HG03135 (cell line): ENCODE measurements at regions not wholly inside any gene's neighbourhood (a gene's known extent, or its start where the extent isn't known, plus 50 kb on each side); places are given as distances from the start of the nearest gene placed in this dataset.
A peak's percentile ranks its signal among the peaks of the same experiment; 100 is the strongest.

ENCODE experiments used
- ATAC-seq: cut with Tn5 transposase; IDR thresholded peaks from one replicate; pipeline ENCODE4 v1.9.1; 2021; ENCODE audit warnings: mild to moderate bottlenecking, moderate library complexity; ENCODE audit not compliant: unreplicated experiment

- ATAC-seq = no peak
Measured at GRCh38 chr12:76220980-76221379, 127.2 kb downstream of the BBS10 start.

- ATAC-seq = no peak
Measured at GRCh38 chr12:76219806-76220205, 128.4 kb downstream of the BBS10 start.

DNA sequence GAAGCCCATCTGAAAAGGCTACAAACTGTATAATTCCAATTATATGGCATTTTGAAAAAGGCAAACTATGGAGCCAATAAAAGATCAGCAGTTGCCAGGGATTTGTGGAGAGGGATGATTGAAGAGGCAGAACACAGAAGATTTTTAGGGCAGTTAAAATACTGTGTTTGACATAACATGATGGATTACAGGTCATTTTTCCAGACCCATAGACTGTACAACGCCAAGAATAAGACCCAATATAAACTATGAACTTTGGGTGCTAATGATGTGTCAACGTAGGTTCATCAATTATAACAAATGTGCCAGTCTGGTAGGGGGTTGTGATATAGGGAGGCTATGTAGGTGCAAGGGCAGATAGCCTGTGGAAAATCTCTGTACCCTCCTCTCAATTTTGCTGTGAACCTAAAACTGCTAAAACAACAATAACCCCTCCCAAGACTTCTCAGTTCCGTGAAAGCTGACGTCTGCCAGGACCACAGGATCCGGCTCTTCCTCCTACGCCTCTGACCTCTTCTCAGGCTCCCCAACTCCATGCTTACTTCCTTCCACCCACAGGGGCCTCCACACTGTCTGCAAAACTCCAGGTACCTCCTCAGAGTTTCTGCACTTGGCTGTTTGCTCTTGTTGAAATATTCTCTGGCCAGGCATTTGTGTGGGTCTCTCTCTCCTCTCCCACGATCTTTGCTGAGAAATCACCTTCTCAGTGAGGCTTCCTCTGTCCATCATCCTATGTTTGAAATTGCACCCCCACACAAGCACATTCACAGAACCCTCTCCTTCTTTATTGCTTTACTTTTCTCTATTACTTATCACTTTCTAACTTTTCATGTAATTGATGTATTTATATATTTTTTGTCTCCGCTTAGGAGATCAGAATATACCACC lies 131.4 kb downstream of the BBS10 start:
- ATAC-seq = no peak

GRCh38 chr12:76208129-76208528 lies 123.6 kb upstream of the NAP1L1 start:
- no peak for ATAC-seq

DNA sequence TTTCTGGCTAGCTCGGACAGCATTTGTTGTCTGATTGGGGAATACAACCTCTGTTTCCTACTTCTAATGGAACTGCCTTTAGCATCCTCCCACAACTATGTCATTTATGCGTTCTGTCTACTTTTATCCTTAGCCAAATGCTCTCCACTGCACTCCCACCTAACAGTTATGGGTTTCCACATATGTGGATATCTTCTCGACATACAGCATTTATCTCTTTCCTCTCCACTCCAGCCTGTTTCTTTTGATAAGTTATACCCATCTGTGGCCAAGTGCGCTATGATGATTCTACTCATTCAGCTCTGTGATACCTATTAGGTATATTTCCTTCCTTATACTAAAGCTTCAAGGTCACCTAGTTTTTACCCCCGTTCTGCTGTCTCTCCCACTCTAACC lies 122.2 kb upstream of the NAP1L1 start:
- ATAC-seq = no peak

DNA sequence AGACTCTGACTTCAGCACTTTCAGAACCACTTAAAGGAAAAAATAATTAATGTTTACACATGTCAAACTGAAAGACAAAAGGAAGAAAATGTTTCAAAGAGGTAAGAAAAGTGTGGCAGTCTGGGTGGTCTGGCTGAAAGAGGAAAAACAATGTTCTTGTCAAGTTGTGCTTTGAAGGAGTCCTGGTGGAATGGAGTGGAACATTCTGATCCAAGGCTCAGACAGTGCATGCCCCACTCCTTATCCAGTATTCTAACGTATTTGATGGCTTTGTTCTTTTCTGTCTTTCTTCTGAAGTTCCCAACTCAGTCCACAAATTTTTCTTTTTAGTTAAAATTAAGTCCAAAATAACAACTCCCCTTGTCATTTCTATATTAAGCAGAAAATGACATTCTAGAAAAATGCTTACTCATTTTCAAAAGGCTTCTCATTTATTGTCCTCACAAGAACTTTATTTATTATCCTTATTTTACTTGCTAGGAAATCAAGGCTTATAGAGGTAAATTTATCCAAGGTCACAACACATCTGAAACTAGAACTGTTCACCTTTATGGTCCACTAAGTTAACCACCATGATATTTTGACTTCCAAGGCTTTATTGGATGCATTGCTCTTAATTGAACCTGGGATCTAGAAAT lies 121.7 kb upstream of the NAP1L1 start:
- ATAC-seq = no peak

GRCh38 chr12:76202621-76203020 lies 118.1 kb upstream of the NAP1L1 start:
- ATAC-seq = no peak

- no peak for ATAC-seq
Measured at GRCh38 chr12:76201758-76202157, 117.3 kb upstream of the NAP1L1 start.

GRCh38 chr12:76201316-76201715 lies 116.8 kb upstream of the NAP1L1 start:
- no peak for ATAC-seq

DNA sequence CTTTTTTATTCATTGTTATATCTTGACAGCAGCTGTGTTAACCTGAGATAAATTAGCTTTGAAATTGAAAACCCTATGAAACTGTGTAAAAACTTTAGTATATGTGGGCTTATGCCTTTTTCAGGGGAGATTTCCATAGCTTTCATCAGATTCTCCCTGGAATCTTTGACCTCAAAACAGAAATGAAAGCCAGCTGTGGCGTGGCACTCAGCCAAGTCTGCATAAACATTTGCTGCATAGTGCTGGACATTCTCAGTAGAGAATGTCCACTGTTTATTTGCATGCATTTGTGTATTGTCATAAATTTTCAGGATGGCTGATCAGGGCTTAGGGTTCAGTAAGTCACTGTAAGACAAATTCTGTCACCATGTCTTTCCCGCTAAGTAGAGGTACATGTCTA lies 115.3 kb upstream of the NAP1L1 start:
- ATAC-seq = no peak

DNA sequence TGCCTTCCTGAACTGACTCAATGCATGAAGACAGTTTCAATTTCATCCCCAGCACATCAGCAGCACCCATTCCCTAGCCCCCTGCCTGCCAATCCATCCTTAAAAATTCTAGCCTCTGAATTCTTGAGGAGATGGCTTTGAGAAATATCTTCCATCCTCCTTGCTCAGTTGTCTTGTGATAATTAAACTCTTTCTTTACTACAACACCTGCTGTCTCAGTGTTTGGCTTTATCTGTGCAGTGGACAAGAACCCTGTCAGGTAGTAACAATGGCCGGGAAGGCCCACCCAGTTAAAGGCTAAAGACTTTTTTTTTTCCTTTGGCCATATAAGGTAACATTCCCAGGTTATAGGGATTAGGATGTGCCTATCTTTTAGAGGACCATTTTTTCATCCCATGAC lies 114.4 kb upstream of the NAP1L1 start:
- no peak for ATAC-seq

DNA sequence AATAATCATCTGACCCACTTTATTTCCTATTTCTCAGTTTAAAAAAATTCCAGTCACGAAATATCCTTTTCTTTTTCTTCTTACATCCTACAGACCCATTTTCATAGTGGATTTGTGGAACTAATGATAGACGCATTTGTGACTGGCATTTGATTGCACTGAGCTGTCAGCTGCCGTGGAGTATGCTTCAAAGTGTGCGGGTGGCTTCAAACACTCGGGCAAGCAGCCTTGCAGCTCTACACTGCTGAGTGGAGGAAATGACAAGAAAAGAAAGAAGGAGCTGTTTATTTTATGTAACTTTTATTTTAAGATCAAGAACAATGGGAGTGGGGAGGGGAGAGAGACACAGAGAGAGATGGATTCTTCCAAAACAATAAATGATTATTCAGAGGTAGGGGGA lies 112.8 kb upstream of the NAP1L1 start:
- ATAC-seq = no peak

DNA sequence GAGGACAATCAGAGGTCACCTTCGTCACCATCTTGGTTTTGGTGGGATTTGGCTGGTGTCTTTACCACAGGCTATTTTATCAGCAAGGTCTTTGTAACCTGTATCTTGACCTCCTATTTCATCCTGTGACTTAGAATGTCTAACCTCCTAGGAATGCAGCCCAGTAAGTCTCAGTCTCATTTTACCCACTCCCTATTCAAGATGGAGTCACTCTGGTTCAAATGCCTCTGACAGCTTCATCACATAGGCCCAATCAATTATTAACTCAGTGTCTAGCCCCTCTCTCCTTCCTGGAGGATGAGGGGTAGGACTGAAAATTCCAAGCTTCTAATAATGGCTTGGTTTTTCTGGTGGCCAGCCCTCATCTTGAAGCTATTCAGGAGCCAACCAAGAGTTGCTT lies 111.4 kb upstream of the NAP1L1 start:
- ATAC-seq = no peak

- no peak for ATAC-seq
Measured at GRCh38 chr12:76194724-76195123, 110.2 kb upstream of the NAP1L1 start.

DNA sequence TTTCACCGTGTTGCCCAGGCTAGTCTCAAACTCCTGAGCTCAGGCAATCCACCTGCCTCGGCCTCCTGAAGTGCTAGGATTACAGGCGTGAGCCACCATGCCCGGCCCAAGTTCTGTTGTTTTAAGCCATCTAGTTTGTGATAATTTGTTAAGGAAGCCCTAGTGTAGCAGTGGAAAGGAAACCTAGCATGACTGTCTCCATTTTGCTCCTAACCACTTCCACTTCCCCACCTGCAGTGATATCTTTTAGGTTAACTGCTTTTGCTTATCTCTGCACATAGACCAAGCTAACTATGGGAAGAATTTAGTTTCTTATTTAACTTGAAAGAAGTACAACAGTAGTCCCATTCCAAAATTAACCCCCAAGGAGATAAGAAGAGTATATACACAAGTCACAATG lies 109.5 kb upstream of the NAP1L1 start:
- no peak for ATAC-seq

GRCh38 chr12:76192416-76192815 lies 107.9 kb upstream of the NAP1L1 start:
- ATAC-seq = no peak

DNA sequence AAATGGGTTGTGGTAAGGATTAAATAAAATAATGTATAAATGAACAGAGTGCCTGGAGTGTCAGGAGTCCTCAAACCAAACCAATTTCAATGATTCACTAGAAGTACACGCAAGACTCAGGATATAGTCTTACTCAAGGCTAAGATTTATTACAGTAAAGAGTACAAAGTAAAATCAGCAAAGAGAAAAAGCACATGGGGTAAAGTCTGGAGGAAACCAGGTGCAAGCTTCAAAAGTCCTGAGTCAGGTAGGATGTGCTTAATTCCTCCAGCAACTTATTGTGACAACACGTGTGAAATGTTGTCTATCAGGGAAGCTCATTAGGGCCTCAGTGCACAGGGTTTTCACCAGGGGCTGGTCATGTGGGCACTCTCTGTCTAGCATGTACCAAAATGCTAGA lies 105.8 kb upstream of the NAP1L1 start:
- ATAC-seq = no peak

DNA sequence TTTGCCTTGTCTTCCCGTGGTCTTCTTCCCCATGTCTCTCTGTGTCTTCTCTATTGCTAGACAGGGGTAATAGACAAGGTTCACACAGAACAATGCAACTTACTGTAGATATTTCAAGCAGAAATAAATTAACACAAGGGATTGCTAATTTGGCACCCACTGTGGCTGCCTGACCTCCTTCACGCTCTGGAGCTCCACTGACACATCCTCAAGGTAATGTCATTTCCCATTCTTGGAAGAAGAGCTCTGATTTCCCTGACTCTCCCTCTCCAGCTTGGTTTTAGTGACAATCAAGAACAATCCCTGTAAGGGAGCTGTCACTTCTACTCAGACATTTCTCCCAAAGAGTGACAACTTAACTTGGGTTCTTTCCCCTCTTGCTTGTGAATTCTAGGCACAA lies 105.4 kb upstream of the NAP1L1 start:
- ATAC-seq = no peak

DNA sequence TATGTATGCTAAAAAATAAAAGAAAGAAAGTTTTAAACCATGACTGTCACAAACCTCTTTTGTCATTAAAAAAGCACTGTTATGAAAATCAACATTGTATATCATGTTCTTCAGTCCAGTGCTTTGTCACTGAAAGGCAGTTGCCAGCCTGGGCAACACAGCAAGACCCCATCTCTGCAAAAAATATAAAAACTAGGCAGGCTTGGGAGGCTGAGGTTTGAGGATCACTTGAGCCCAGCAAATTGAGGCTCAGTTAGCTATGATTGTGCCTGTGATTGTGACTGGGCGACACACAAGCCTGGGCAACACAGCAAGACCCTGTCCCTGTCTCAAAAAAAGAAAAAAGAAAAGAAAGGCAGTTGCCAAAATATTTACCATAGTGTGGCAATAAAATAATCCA lies 102.7 kb upstream of the NAP1L1 start:
- ATAC-seq = no peak

GRCh38 chr12:76186131-76186906 lies 101.8 kb upstream of the NAP1L1 start:
- no peak for ATAC-seq

DNA sequence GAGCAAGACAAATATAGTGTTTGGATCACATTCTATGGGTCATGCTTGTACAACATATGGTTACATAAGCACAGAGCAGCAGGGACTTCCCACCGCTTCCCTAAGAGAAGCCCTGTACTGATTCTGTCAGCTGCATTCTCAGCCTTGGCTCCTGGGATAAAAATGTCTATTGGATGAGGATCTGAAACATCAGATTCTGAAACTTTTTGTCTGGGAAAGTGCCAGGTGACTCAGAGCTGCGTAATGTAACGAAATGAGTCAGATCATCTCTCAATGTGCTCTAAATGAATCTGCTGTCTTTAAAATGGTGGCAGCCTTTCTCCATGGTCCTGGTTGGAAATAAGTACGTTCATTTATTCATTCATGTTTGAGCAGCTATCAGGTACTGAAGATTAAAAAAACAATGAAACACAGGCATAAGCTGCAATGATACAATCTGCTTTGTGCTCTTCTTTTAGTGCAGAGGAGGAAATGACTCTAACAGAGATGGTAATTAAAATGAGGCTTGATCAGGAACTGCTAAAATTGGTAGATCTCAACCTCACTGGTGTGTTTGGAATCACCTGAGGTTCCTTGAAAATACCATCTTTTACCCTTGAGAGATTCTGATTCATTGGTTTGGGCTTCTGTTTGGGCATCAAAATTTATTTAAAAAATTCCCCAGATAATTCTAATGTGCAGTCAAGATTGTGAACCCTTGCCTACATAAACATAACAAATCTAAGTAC lies 99.1 kb upstream of the NAP1L1 start:
- ATAC-seq = peak; percentile 82
